HL-60/S4 (cell line): ENCODE measurements at regions not wholly inside any gene's neighbourhood (a gene's known extent, or its start where the extent isn't known, plus 50 kb on each side); places are given as distances from the start of the nearest gene placed in this dataset.
"Not testable (repeated sequence)": the region's sequence is repeated elsewhere in the genome, so short reads cannot be mapped to it uniquely, and the experiment has no call there.

ENCODE experiments used
- in situ Hi-C: fragments of 300-500 bp; cut with MboI; formaldehyde crosslinking; loops from 2 replicates; pipeline ENCODE4 v1.14.3; 2022; ENCODE audit warnings: low sequenced_read_pairs

GRCh38 chr14:88981948-88982347, 157.5 kb downstream of the TTC8 start:
- in situ Hi-C loops: no loop called here

GRCh38 chr14:88983755-88984154, 159.3 kb downstream of the TTC8 start:
- in situ Hi-C loops: no loop called here

GRCh38 chr14:88985654-88986053, 161.2 kb downstream of the TTC8 start:
- in situ Hi-C loops: no loop called here

- in situ Hi-C loops: no loop called here
Observed at GRCh38 chr14:88986146-88986841, 161.8 kb downstream of the TTC8 start.

GRCh38 chr14:88986908-88987307, 162.5 kb downstream of the TTC8 start:
- in situ Hi-C loops: not testable (repeated sequence)

GRCh38 chr14:88987516-88987915, 163.1 kb downstream of the TTC8 start:
- in situ Hi-C loops: no loop called here

- in situ Hi-C loops: no loop called here
Observed at GRCh38 chr14:88989911-88990310, 165.5 kb downstream of the TTC8 start.

- in situ Hi-C loops: no loop called here
Observed at GRCh38 chr14:88990856-88991255, 166.4 kb downstream of the TTC8 start.

GRCh38 chr14:88992011-88992410, 167.6 kb downstream of the TTC8 start:
- in situ Hi-C loops: no loop called here

- in situ Hi-C loops: no loop called here
Observed at GRCh38 chr14:88993946-88994345, 169.5 kb downstream of the TTC8 start.

GRCh38 chr14:88995437-88996198, 171.2 kb downstream of the TTC8 start:
- in situ Hi-C loops: no loop called here

- in situ Hi-C loops: no loop called here
Observed at GRCh38 chr14:88998027-88998426, 173.6 kb downstream of the TTC8 start.

- in situ Hi-C loops: no loop called here
Observed at GRCh38 chr14:88999137-88999536, 174.7 kb downstream of the TTC8 start.

GRCh38 chr14:89000007-89000942, 175.8 kb downstream of the TTC8 start:
- in situ Hi-C loops: no loop called here

- in situ Hi-C loops: no loop called here
Observed at GRCh38 chr14:89004166-89004565, 179.7 kb downstream of the TTC8 start.

- in situ Hi-C loops: no loop called here
Observed at GRCh38 chr14:89007906-89008305, 183.5 kb downstream of the TTC8 start.

GRCh38 chr14:89011355-89012281, 187.2 kb downstream of the TTC8 start:
- in situ Hi-C loops: no loop called here

- in situ Hi-C loops: no loop called here
Observed at GRCh38 chr14:89012282-89013097, 188.0 kb downstream of the TTC8 start.

GRCh38 chr14:89013098-89013504, 188.7 kb downstream of the TTC8 start:
- in situ Hi-C loops: no loop called here
